SK-N-DZ (cell line): ENCODE measurements at regions not wholly inside any gene's neighbourhood (a gene's known extent, or its start where the extent isn't known, plus 50 kb on each side); places are given as distances from the start of the nearest gene placed in this dataset.

ENCODE experiments used
- DNase-seq: peaks from one replicate; pipeline ENCODE4 v3.0.0-alpha.2; 2015; ENCODE audit warnings: low spot score

- no peak for DNase-seq
Observed at GRCh38 chr18:72091369-72091768, 452.8 kb downstream of the CBLN2 start.

GRCh38 chr18:72089432-72089831 lies 454.7 kb downstream of the CBLN2 start:
- no peak for DNase-seq

GRCh38 chr18:72086421-72086820 lies 457.7 kb downstream of the CBLN2 start:
- DNase-seq, result peak; percentile 43

- DNase-seq, result no peak
Observed at GRCh38 chr18:72075040-72075439, 469.1 kb downstream of the CBLN2 start.

- peak; percentile 30 for DNase-seq
Observed at GRCh38 chr18:72063001-72063400, 481.1 kb downstream of the CBLN2 start.

GRCh38 chr18:72058851-72059250 lies 485.3 kb downstream of the CBLN2 start:
- DNase-seq, result no peak

- no peak for DNase-seq
Observed at GRCh38 chr18:72056171-72056570, 488.0 kb downstream of the CBLN2 start.

GRCh38 chr18:72041313-72042032 lies 502.7 kb downstream of the CBLN2 start:
- no peak for DNase-seq

GRCh38 chr18:72013427-72013850 lies 530.7 kb downstream of the CBLN2 start:
- DNase-seq, result no peak

GRCh38 chr18:71998547-71999097 lies 545.5 kb downstream of the CBLN2 start:
- no peak for DNase-seq

- DNase-seq, result no peak
Observed at GRCh38 chr18:71995904-71996465, 548.2 kb downstream of the CBLN2 start.

GRCh38 chr18:71994273-71994672 lies 549.9 kb downstream of the CBLN2 start:
- no peak for DNase-seq

GRCh38 chr18:71989616-71990015 lies 554.5 kb downstream of the CBLN2 start:
- no peak for DNase-seq

GRCh38 chr18:71986351-71987050 lies 557.6 kb downstream of the CBLN2 start:
- DNase-seq, result no peak

- no peak for DNase-seq
Observed at GRCh38 chr18:71976744-71977143, 567.4 kb downstream of the CBLN2 start.

- no peak for DNase-seq
Observed at GRCh38 chr18:71966791-71967190, 577.4 kb downstream of the CBLN2 start.

GRCh38 chr18:71958605-71959004 lies 585.5 kb downstream of the CBLN2 start:
- no peak for DNase-seq

GRCh38 chr18:71951001-71951400 lies 593.1 kb downstream of the CBLN2 start:
- no peak for DNase-seq

- DNase-seq, result no peak
Observed at GRCh38 chr18:71942433-71942832, 601.7 kb downstream of the CBLN2 start.

- no peak for DNase-seq
Observed at GRCh38 chr18:71939483-71939882, 604.7 kb downstream of the CBLN2 start.

GRCh38 chr18:71936744-71937143 lies 607.4 kb downstream of the CBLN2 start:
- DNase-seq, result no peak

- DNase-seq, result no peak
Observed at GRCh38 chr18:71919211-71919610, 624.9 kb downstream of the CBLN2 start.

GRCh38 chr18:71913641-71914040 lies 630.5 kb downstream of the CBLN2 start:
- DNase-seq, result no peak
